DND-41 (cell line): ENCODE measurements at regions not wholly inside any gene's neighbourhood (a gene's known extent, or its start where the extent isn't known, plus 50 kb on each side); places are given as distances from the start of the nearest gene placed in this dataset.

Experiments used
- EZH2 ChIP-seq: IDR thresholded peaks from 3 replicates; pipeline ENCODE4 v1.6.1; 2012; ENCODE audit warnings: borderline replicate concordance, low read depth, mild to moderate bottlenecking, moderate library complexity, low read length, inconsistent platforms; ENCODE audit not compliant: severe bottlenecking
- TF ChIP-seq, protein P1 (sequence below): IDR thresholded peaks from 2 replicates; pipeline ENCODE4 v1.5.1; 2012; ENCODE audit warnings: borderline replicate concordance, low read length, moderate library complexity, mild to moderate bottlenecking; ENCODE audit not compliant: poor library complexity, severe bottlenecking; ENCODE audit errors: extremely low read depth

DNA sequence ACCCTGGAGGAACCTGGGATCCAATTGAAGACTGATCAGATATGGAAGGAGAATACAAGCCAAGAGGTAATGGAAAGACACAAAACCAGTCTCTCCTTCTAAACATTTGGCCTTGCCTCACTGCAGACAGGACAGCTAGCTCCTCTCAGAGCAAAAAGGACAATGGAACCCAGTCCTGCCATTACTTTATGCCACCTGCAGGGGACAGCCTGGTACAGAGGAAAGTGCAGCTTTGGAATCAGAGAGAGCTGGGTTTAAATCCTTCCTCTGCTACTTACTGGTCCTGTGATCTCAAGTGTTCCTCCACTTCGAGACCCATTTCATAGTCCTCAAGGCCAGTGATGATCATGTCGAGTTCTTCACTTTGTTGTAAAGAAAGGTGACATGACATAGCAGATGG lies 159.4 kb upstream of the SMAD3 start:
- TF ChIP-seq, protein P1, sequence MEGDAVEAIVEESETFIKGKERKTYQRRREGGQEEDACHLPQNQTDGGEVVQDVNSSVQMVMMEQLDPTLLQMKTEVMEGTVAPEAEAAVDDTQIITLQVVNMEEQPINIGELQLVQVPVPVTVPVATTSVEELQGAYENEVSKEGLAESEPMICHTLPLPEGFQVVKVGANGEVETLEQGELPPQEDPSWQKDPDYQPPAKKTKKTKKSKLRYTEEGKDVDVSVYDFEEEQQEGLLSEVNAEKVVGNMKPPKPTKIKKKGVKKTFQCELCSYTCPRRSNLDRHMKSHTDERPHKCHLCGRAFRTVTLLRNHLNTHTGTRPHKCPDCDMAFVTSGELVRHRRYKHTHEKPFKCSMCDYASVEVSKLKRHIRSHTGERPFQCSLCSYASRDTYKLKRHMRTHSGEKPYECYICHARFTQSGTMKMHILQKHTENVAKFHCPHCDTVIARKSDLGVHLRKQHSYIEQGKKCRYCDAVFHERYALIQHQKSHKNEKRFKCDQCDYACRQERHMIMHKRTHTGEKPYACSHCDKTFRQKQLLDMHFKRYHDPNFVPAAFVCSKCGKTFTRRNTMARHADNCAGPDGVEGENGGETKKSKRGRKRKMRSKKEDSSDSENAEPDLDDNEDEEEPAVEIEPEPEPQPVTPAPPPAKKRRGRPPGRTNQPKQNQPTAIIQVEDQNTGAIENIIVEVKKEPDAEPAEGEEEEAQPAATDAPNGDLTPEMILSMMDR: peak; percentile 27
- TF ChIP-seq EZH2: no peak
